ENCODE measurements at regions not wholly inside any gene's neighbourhood (a gene's known extent, or its start where the extent isn't known, plus 50 kb on each side); places are given as distances from the start of the nearest gene placed in this dataset.

DNA sequence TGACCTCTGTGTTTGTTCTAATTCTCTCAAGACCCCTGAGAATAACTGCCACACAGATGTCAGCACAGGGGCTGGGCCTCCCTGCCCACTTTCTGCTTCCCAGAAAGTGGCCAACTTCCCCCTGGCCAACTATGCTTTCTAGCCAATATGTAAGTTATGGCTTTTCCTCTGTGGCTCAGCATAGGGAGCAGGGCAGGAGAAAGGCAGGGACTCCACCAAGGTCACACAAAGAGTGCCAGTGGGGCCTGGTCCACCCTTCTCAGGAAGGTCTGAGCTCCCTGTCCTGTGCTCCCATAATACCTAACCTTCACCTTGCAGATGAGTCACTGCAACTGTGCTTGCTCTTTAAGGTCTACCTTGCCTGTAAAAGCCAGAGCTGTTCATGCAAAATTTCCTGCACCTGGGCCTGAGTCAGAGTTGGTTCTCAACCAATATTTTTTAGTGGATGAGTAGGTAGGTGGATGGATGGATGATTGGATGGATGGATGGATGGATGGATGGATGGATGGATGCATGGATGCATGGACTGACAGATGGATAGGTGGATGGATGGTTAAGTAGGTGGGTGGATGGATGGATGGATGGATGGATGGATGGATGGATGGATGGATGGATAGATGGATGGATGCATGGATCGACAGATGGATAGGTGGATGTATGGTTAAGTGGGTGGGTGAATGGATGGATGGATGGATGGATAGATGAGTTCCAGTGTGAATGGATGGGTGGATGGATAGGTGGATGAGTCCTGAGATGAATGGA is 64.2 kb downstream of the DIO3 start:
- Histone ChIP-seq H3K4me3 (no peak overlapping the region), H3K36me3 (no peaks in the 10 kb centered on the region), H3K27me3 (peaks cover 0 to 8% (median 0%) of the 10 kb centered on the region in 4 donors), H3K9me3 (no peaks in the 10 kb centered on the region), H3K27ac (no peak overlapping the region), H3K4me1 (peaks cover 0 to 15% (median 7%) of the 10 kb centered on the region in 3 donors)
- no peak for TF ChIP-seq CTCF (IDR thresholded peaks at IDR 0.05)
- no peak for TF ChIP-seq POLR2A (IDR thresholded peaks at IDR 0.05)
- intact Hi-C loops (cut with DNase I), result loop anchor here (10.0 kb wide), 1 partner anchor 771 kb away; no protein-coding TSS in a partner anchor
- 96 to 97% methylated on average over 1 of the region's 1 CpG for WGBS, 2 donors
- no peak for DNase-seq

DNA sequence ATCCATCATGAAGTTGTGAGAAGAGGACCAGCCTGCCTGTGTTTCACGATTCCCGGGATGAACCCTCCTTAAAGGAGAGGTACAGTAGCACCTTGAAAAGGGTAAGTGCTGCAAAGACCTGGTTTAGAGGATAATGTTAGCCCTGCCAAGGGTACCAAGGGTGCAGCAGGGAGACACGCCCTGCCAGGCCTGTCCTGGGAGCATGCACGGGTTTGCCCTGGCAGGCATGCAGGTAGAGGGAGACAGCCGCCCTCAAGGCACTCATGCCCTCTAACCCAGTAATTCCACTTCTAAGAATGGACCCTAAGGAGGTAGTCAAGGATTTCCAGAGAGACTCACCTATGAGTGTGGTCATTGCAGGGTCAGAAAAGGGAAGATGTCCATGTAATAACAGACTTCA is 65.0 kb downstream of the DIO3 start:
- H3K36me3 ChIP-seq, result no peaks in the 10 kb centered on the region
- TF ChIP-seq POLR2A (IDR thresholded peaks at IDR 0.05) (no peak), CTCF (IDR thresholded peaks at IDR 0.05) (no peak)
- peaks cover 0 to 15% (median 7%) of the 10 kb centered on the region in 3 donors for H3K4me1 ChIP-seq
- H3K27ac ChIP-seq, result no peak overlapping the region
- no peak overlapping the region for H3K4me3 ChIP-seq
- H3K9me3 ChIP-seq, result no peaks in the 10 kb centered on the region
- intact Hi-C loops (cut with DNase I), result loop anchor here (10.0 kb wide), 1 partner anchor 772 kb away; no protein-coding TSS in a partner anchor
- 51 to 80% methylated on average over 3 to 5 of the region's 5 CpGs for WGBS, 2 donors
- no peak for DNase-seq
- H3K27me3 ChIP-seq, result peaks cover 0 to 8% (median 0%) of the 10 kb centered on the region in 4 donors

DNA sequence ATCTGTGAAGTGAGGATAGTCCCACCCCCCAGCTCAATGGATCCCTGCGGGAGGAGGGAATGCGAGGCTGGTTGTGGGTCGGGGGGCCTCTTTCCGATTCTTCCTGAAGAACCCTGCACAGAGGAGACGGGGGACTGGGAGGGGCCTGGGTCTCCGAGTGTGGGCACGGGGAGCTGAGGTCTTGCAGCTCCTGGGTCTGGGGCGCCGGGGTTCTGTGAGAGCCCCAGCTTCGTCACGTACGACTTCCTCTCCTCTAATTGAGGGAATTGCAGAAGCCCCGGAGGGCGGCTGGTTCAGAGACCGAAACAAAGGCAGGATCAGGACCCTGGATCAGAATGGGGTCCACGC is 66.6 kb downstream of the DIO3 start:
- TF ChIP-seq CTCF (IDR thresholded peaks at IDR 0.05) (no peak), POLR2A (IDR thresholded peaks at IDR 0.05) (no peak)
- H3K4me3 ChIP-seq, result peak overlapping the region in 2 of 4 donors; percentile 33 to 53
- DNase-seq, result no peak

GRCh38 chr14:101628471-101628966 is 67.2 kb downstream of the DIO3 start:
- H3K9me3 ChIP-seq, result no peaks in the 10 kb centered on the region
- peak overlapping the region in 3 of 4 donors; percentile 13 to 53 (median 33) for H3K4me3 ChIP-seq
- WGBS, 2 donors, result 0 to 1% methylated on average over 3 to 26 of the region's 44 CpGs
- DNase-seq, result no peak
- TF ChIP-seq CTCF (IDR thresholded peaks at IDR 0.05), result peak; percentile 96 to 99 (median 98)
- TF ChIP-seq POLR2A (IDR thresholded peaks at IDR 0.05), result no peak
- H3K27ac ChIP-seq, result no peak overlapping the region
- intact Hi-C loops (cut with DNase I), result loop anchor here (10.0 kb wide), 1 partner anchor 774 kb away; no protein-coding TSS in a partner anchor
- H3K4me1 ChIP-seq, result peaks cover 0 to 15% (median 7%) of the 10 kb centered on the region in 3 donors
- H3K36me3 ChIP-seq, result no peaks in the 10 kb centered on the region
- peaks cover 0 to 4% (median 0%) of the 10 kb centered on the region in 4 donors for H3K27me3 ChIP-seq

More for the DNA sequence above, 66.6 kb downstream of the DIO3 start:
- Histone ChIP-seq H3K4me1 (peaks cover 0 to 15% (median 7%) of the 10 kb centered on the region in 3 donors), H3K27ac (no peak overlapping the region), H3K27me3 (peaks cover 0 to 4% (median 0%) of the 10 kb centered on the region in 4 donors), H3K36me3 (no peaks in the 10 kb centered on the region), H3K9me3 (no peaks in the 10 kb centered on the region)
- intact Hi-C loops (cut with DNase I), result loop anchor here (10.0 kb wide), 1 partner anchor 773 kb away; no protein-coding TSS in a partner anchor
- 32 to 41% methylated on average over 7 to 10 of the region's 16 CpGs for WGBS, 2 donors

DNA sequence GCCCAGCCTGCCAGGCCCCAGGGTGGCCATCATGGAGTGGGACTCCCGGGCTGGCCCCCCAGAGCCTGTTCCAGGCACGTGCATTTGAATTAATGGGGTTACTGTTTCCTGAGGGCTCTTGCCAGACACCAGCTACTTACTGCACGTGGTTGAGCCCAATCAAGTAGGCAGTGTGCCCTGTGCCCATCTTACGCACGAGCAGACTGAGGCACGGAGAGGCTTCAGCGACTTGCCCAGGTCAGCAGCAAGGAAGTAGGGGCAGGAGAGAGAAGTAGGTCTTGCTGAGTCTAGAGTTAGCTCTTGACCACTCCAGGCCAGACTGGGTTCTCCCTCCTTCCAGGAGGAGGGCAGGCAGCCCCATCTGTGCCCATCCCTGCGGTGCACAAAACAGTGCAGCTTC is 67.7 kb downstream of the DIO3 start:
- peaks cover 0 to 4% (median 0%) of the 10 kb centered on the region in 4 donors for H3K27me3 ChIP-seq
- WGBS, 2 donors, result 83 to 100% methylated on average over 1 of the region's 8 CpGs
- H3K9me3 ChIP-seq, result no peaks in the 10 kb centered on the region
- no peaks in the 10 kb centered on the region for H3K36me3 ChIP-seq
- DNase-seq, result no peak
- H3K4me1 ChIP-seq, result peaks cover 0 to 15% (median 7%) of the 10 kb centered on the region in 3 donors
- intact Hi-C loops (cut with DNase I), result loop anchor here (10.0 kb wide), 1 partner anchor 774 kb away; no protein-coding TSS in a partner anchor
- H3K27ac ChIP-seq, result no peak overlapping the region
- TF ChIP-seq CTCF (IDR thresholded peaks at IDR 0.05), result no peak
- TF ChIP-seq POLR2A (IDR thresholded peaks at IDR 0.05), result no peak
- H3K4me3 ChIP-seq, result peak overlapping the region in 1 of 4 donors; percentile 53

All from esophagus squamous epithelium (tissue), 5 donors.